Stomach smooth muscle (tissue), 2 donors: ENCODE measurements at regions not wholly inside any gene's neighbourhood (a gene's known extent, or its start where the extent isn't known, plus 50 kb on each side); places are given as distances from the start of the nearest gene placed in this dataset.

Experiments
- H3K27ac ChIP-seq: one replicate; pipeline ENCODE4 v1.7.0; 2013; ENCODE audit warnings: mild to moderate bottlenecking, low read length, inconsistent platforms
- H3K27me3 ChIP-seq, 2 donors: one replicate each; pipeline ENCODE4 v1.7.0; 2013; ENCODE audit warnings: low read length in 2 of 2; ENCODE audit not compliant: insufficient read depth in 2 of 2, control insufficient read depth in 1 of 2
- H3K36me3 ChIP-seq, 2 donors: one replicate each; pipeline ENCODE4 v1.7.0; 2013; ENCODE audit warnings: low read length in 2 of 2; ENCODE audit not compliant: control insufficient read depth in 2 of 2, insufficient read depth in 2 of 2
- H3K4me1 ChIP-seq: one replicate; pipeline ENCODE4 v1.7.0; 2013; ENCODE audit warnings: low read length; ENCODE audit not compliant: control insufficient read depth, insufficient read depth
- H3K4me3 ChIP-seq, 2 donors: one replicate each; pipeline ENCODE4 v1.7.0; 2013; ENCODE audit warnings: low read length in 2 of 2
- H3K9ac ChIP-seq, 2 donors: one replicate each; pipeline ENCODE4 v1.7.0; 2013; ENCODE audit warnings: low read length in 2 of 2, mild to moderate bottlenecking in 1 of 2
- H3K9me3 ChIP-seq, 2 donors: one replicate each; pipeline ENCODE4 v1.7.0; 2013; ENCODE audit warnings: low read length in 2 of 2; ENCODE audit not compliant: control insufficient read depth in 2 of 2
- donor health status: healthy.
- donor health status: Pancreatic carcinoma.

DNA sequence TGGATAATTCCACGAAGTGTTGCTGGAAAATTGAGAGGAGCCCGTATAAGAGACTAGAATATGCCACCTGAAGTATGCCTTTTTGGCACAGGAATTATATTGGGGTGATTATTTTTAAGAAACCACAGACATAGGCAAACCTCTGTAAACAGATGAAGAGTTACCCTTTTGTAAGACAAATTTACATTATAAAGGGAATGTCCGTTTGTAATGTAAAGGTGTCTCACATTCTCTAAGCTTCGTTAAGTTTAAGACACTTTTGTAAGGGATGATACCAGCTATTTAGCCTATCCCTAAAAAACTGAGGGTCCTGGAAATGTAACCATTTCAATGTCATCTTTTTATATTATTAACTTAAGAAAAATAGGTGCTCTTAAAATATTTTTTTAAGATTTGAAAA, 432.8 kb upstream of the SYT4 start:
- no peak overlapping the region for H3K27ac ChIP-seq
- H3K9me3 ChIP-seq: no peaks in the 10 kb centered on the region
- no peak overlapping the region for H3K9ac ChIP-seq
- no peaks in the 10 kb centered on the region for H3K4me1 ChIP-seq
- H3K4me3 ChIP-seq: no peak overlapping the region
- H3K36me3 ChIP-seq: no peaks in the 10 kb centered on the region
- no peaks in the 10 kb centered on the region for H3K27me3 ChIP-seq

DNA sequence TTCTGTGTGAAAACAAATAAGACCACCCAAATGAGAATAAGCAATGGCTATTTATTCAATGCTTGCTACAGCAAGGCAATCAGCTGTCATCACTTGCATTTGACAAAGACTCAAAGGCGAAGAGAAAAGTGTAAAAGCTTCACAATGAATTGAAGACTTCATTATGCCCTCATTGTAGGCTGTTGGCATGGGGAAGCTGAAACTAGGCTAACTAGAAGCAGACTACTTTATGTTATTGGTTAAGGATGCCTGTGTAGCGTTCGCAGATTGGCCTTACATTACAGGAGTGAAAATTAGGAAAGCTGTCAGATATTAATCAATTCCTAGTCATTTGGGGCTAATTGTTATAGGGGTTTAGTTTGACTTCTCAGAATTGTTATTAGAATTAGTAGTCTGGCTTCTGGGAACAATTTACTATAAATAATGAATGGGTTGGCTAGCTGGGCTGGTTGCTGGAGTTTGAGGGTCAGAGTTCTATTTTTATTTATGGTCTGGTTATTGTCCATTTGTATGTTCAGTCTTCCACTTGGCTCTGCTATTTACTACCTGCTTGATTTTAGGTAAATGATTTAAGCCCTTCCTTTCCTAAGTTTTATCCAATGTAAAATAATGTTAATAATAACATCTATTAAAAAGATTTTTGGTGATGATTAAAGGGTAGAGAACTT, 437.2 kb upstream of the SYT4 start:
- Histone ChIP-seq H3K27me3 (no peaks in the 10 kb centered on the region), H3K27ac (no peak overlapping the region), H3K36me3 (no peaks in the 10 kb centered on the region), H3K4me3 (no peak overlapping the region), H3K9me3 (no peaks in the 10 kb centered on the region), H3K9ac (no peak overlapping the region), H3K4me1 (no peaks in the 10 kb centered on the region)

DNA sequence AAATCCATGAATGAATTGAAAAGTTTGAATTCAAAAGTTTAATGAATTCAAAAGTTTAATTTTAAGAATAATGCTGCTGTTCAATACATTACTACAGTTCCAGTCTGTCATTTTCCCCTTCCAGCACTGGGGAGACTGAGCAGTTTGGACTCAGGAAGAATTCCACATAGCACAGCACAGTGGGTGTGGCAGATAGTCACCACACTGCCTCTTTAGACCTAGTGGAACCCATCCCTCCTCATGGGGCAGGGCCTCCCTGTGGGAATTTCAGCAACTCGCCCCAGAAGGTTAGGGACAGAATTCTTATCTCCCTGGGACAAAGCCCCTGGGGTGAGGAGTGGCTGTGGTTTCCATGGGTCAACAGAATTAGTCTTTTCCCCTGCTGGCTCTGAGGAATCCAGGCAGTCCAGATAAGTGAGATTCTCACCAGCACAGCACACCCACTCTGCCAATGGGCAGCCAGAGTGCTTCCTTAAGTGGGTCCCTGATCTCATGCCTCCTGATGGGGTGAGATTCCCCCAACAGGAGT, 442.0 kb upstream of the SYT4 start:
- no peaks in the 10 kb centered on the region for H3K36me3 ChIP-seq
- H3K9me3 ChIP-seq: no peaks in the 10 kb centered on the region
- no peaks in the 10 kb centered on the region for H3K4me1 ChIP-seq
- H3K9ac ChIP-seq: no peak overlapping the region
- no peak overlapping the region for H3K4me3 ChIP-seq
- H3K27ac ChIP-seq: no peak overlapping the region
- no peaks in the 10 kb centered on the region for H3K27me3 ChIP-seq

DNA sequence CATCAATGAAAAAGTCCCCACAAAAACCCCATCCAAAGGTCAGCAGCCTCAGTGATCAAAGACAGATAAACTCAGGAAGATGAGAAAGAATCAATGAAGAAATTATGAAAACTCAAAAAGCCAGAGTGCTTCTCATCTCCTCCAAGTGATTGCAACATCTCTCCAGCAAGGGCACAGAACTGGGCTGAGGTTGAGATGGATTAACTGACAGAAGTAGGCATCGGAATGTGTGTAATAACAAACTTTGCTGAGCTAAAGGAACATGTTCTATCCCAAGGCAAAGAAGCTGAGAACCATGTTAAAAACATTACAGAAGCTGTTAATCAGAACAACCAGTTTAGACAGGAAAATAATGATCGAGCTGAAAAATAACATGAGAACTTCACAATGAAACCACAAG, 442.8 kb upstream of the SYT4 start:
- Histone ChIP-seq H3K4me1 (no peaks in the 10 kb centered on the region), H3K9me3 (no peaks in the 10 kb centered on the region), H3K36me3 (no peaks in the 10 kb centered on the region)

DNA sequence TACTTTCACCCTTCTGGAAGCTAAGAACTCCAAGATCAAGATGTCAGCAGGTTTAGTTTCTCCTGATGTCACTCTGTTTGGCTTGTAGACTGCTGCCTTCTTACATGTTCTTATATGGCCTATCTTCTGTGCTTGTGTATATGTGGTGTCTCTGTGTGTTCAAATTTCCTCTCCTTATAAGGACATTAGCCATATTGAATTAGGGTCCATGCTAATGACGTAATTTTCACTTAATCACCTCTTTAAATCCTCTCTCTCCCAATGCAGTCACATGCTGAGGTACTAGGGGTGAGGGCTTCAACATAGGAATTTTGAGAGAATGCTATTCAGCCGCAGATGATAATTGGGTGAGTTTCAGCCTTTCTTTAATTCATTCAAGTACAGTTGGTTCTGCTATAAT, 458.3 kb upstream of the SYT4 start:
- no peaks in the 10 kb centered on the region for H3K27me3 ChIP-seq
- no peak overlapping the region for H3K4me3 ChIP-seq
- H3K9ac ChIP-seq: no peak overlapping the region
- H3K4me1 ChIP-seq: no peaks in the 10 kb centered on the region
- H3K9me3 ChIP-seq: no peaks in the 10 kb centered on the region
- no peaks in the 10 kb centered on the region for H3K36me3 ChIP-seq
- H3K27ac ChIP-seq: no peak overlapping the region

More for the DNA sequence above, 442.8 kb upstream of the SYT4 start:
- Histone ChIP-seq H3K27ac (no peak overlapping the region), H3K9ac (no peak overlapping the region), H3K27me3 (no peaks in the 10 kb centered on the region), H3K4me3 (no peak overlapping the region)

DNA sequence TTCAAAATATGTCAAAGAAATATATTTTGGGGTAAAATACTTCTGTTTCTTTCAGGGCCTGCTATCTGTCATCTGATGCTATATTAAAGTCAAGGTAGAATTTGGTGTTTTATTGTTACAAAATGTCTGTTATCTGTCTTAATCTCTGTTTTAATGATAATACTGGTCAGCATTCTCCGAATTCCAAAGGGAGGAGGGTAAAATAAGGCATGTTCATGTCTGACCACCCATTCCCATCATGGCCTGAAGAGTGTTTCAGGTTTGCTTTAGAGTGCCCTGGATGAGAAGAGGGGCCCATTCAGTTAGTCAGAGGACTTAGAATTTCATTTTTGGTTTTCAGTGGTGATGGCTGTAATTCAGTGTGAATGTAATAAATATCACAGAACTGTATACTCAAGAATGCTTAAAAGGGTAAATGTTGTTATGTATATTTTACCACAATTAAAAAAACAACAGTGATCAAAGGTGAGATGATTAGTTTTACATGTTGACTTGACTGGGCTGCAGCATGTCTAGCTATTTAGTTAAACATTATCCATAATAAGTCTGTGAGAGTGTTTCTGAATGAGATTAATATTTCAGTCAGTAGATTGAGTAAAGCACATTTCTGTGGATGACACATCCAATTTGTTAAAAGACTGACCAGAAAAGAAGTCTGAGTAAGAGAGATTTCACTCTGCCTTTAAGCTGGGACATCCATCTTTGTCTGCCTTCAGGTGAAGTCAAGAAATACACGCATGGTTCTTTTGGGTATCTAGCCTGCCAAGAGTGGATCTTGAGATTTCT, 467.9 kb upstream of the SYT4 start:
- Histone ChIP-seq H3K27ac (no peak overlapping the region), H3K36me3 (no peaks in the 10 kb centered on the region), H3K4me1 (no peaks in the 10 kb centered on the region), H3K9me3 (no peaks in the 10 kb centered on the region), H3K9ac (no peak overlapping the region), H3K27me3 (no peaks in the 10 kb centered on the region), H3K4me3 (no peak overlapping the region)

DNA sequence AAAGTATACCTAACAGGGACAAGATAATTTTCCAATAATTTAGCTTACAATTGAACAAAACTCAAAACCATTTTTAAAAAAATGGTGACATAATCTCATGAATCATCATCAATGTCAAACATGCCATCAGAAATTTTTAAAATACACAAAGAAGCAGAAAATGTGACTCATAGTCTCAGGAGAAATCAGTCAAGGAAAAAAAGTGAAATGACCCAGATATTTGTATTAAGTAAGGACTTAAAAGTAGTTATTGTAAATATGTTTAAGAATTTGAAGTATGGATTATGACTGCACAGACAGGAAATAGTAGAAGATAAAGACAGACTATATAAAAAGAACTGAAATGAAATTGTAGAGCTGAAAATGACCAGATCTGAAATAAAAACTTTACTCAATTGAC, 473.9 kb upstream of the SYT4 start:
- no peak overlapping the region for H3K9ac ChIP-seq
- no peak overlapping the region for H3K27ac ChIP-seq
- H3K9me3 ChIP-seq: no peaks in the 10 kb centered on the region
- H3K4me1 ChIP-seq: no peaks in the 10 kb centered on the region
- H3K4me3 ChIP-seq: no peak overlapping the region
- no peaks in the 10 kb centered on the region for H3K36me3 ChIP-seq
- H3K27me3 ChIP-seq: no peaks in the 10 kb centered on the region

DNA sequence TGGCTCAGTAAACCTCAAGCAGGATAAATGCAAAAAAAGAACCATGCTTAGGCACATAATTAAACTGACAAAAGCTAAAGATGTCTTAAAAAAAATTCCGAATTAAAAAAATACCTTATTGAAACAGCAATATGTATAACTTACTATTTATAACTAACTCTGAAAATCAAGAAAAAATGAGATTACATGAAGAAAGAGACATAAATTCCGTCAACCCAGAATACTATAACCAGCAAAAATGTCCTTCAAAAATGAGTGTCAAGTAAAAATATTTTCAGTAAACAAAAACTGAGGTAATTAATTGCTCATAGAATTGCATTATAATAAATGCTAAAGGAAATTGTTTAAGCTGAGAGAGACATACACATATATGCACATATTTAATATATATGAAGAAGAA, 474.5 kb upstream of the SYT4 start:
- Histone ChIP-seq H3K4me1 (no peaks in the 10 kb centered on the region), H3K36me3 (no peaks in the 10 kb centered on the region), H3K9me3 (no peaks in the 10 kb centered on the region), H3K4me3 (no peak overlapping the region), H3K9ac (no peak overlapping the region), H3K27me3 (no peaks in the 10 kb centered on the region), H3K27ac (no peak overlapping the region)

DNA sequence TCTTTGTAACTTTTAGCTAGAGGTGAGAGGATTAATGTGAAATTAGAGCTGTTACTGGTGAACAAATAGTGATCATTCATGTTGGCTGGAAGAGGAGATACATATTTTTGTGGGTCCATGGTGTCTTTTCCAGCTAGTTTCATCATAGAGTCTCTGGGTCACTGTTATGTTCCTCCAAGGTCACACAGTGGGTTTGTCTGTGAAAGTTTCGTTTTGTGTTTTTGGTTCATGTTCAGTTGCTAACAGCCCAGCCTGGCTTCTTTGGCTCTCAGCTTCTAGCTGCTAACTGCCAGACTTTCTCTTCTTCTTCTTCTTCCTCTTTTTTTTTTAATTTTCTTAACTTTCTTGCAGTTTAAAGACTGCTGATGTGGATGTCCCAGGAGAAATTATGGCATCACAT, 480.0 kb upstream of the SYT4 start:
- H3K4me3 ChIP-seq: no peak overlapping the region
- H3K9ac ChIP-seq: no peak overlapping the region
- no peaks in the 10 kb centered on the region for H3K27me3 ChIP-seq
- H3K4me1 ChIP-seq: peaks cover 3% of the 10 kb centered on the region
- no peaks in the 10 kb centered on the region for H3K9me3 ChIP-seq
- no peak overlapping the region for H3K27ac ChIP-seq
- no peaks in the 10 kb centered on the region for H3K36me3 ChIP-seq

DNA sequence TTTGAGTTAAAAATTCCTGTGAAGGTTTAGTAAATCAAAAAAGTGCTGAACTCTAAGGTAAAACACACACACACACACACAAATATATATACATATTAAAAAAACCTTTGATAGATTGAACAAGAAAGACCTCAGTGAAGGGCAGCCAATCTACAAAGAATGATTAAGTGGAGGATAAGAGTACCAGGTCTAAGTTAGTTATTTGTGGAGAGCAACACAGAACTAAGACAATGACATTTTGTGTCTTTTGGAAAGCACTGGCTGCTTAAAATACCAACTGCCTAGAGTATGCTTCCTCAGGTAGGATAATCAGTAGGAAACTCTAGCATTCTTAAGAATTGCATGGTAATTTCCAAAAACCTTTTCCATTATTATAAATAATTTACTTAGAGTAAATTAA, 481.4 kb upstream of the SYT4 start:
- Histone ChIP-seq H3K27me3 (no peaks in the 10 kb centered on the region), H3K9ac (no peak overlapping the region), H3K4me1 (peaks cover 3% of the 10 kb centered on the region)

DNA sequence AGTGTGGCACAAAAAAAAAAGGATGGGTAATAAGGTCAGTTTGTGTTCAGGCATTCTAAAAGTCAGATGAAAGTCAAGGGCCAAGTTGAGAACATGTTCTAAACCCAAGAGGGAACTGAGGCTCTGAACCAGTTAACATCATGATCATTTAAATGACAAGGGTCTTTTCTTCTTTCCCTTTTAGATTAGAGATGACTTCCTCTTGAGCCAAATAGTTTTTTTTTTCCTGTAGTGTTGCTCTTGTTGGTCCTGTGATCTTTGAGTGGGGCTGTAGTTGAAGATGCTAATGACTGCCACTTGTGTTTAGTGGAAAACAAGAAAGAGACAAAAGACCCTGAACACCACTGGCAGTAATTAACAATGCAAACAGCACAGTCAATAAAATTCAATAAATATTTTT, 482.7 kb upstream of the SYT4 start:
- Histone ChIP-seq H3K4me3 (no peak overlapping the region), H3K27ac (no peak overlapping the region), H3K27me3 (no peaks in the 10 kb centered on the region), H3K4me1 (peaks cover 3% of the 10 kb centered on the region), H3K9ac (no peak overlapping the region), H3K9me3 (no peaks in the 10 kb centered on the region), H3K36me3 (no peaks in the 10 kb centered on the region)

More for the DNA sequence above, 481.4 kb upstream of the SYT4 start:
- no peaks in the 10 kb centered on the region for H3K36me3 ChIP-seq
- no peak overlapping the region for H3K27ac ChIP-seq
- no peaks in the 10 kb centered on the region for H3K9me3 ChIP-seq
- H3K4me3 ChIP-seq: no peak overlapping the region
